Pancreas (tissue), 10 donors: ENCODE measurements at regions not wholly inside any gene's neighbourhood (a gene's known extent, or its start where the extent isn't known, plus 50 kb on each side); places are given as distances from the start of the nearest gene placed in this dataset.

Source experiments
- ATAC-seq, 4 donors: fragments of 200-7000 bp; cut with Tn5 transposase; one replicate each; pipeline versions ENCODE4 v1.8.0 to v1.9.1; 2020; ENCODE audit warnings: mild to moderate bottlenecking in 4 of 4, moderate library complexity in 4 of 4
- DNase-seq, 6 donors: peaks; one replicate each; pipeline ENCODE4 v3.0.0-alpha.2; 2020
- FAIRE-seq: peaks from 2 replicates; lab custom pipeline; 2012; peaks lifted over from hg19 to GRCh38; lab: Jason Lieb, UNC
- H3K27ac ChIP-seq, 4 donors: fragments of 200-600 bp; sonication (generic); 1 replicate in 3 of 4; 2 replicates in 1 of 4; pipeline versions ENCODE4 v1.5.0 to v1.8.0; 2020
- H3K27me3 ChIP-seq, 4 donors: fragments of 200-600 bp; one replicate each; pipeline ENCODE4 v1.8.0; 2021
- H3K36me3 ChIP-seq, 3 donors: fragments of 200-600 bp; sonication (generic) in 1 of 3; one replicate each; pipeline versions ENCODE4 v1.5.0 to v1.8.0; 2020 to 2021
- H3K4me1 ChIP-seq, 3 donors: fragments of 200-600 bp; one replicate each; pipeline ENCODE4 v1.8.0; 2021
- H3K4me3 ChIP-seq, 4 donors: fragments of 200-600 bp; sonication (generic) in 2 of 4; one replicate each; pipeline versions ENCODE4 v1.5.0 to v1.8.0; 2020 to 2021
- H3K9me3 ChIP-seq, 4 donors: fragments of 200-600 bp; one replicate each; pipeline ENCODE4 v1.8.0; 2021
- WGBS, 2 donors: extraction: QIAGEN DNeasy Blood & Tissue Kit; methylation state at CpG; one replicate each; pipeline ENCODE4 v1.1.7; 2013; 5-methylcytosine and 5-hydroxymethylcytosine counted together
- intact Hi-C, 3 donors: fragments of 100-400 bp; cut with DNase I; formaldehyde crosslinking; loops; one replicate each; pipeline versions ENCODE4 v1.11.1 to v1.14.2; 2022
- TF ChIP-seq, protein P1 (sequence below), 4 donors: fragments of 200-600 bp; sonication (generic) in 3 of 4; IDR thresholded peaks; one replicate each; pipeline versions ENCODE4 v1.5.0 to v1.8.0; 2021; ENCODE audit warnings: antibody characterized with exemption in 4 of 4
- donor health status: healthy with polysubstance abuse.
- donor health status: DM: no; HTN: no; CAD: no; lungs with moderate emphysema.
- donor health status: DM: no; HTN: no; CAD: no.
- donor health status: control.
- donor health status: control.
- donor health status: Bipolar disorder and iron deficiency.
- donor health status: DM: yes; HTN: yes; CAD: no.
- donor health status: DM: no; HTN: no; CAD: no.
- donor health status: DM: no; HTN: no; CAD: no.
- donor health status: DM: yes; HTN: yes; CAD: no.

GRCh38 chr16:86848821-86849220, 270.5 kb downstream of the FOXL1 start:
- ATAC-seq = no peak
- Histone ChIP-seq H3K27ac (no peak overlapping the region), H3K9me3 (no peaks in the 10 kb centered on the region), H3K4me3 (no peak overlapping the region), H3K27me3 (no peaks in the 10 kb centered on the region), H3K4me1 (no peaks in the 10 kb centered on the region), H3K36me3 (no peaks in the 10 kb centered on the region)
- no peak for DNase-seq
- TF ChIP-seq, protein P1, sequence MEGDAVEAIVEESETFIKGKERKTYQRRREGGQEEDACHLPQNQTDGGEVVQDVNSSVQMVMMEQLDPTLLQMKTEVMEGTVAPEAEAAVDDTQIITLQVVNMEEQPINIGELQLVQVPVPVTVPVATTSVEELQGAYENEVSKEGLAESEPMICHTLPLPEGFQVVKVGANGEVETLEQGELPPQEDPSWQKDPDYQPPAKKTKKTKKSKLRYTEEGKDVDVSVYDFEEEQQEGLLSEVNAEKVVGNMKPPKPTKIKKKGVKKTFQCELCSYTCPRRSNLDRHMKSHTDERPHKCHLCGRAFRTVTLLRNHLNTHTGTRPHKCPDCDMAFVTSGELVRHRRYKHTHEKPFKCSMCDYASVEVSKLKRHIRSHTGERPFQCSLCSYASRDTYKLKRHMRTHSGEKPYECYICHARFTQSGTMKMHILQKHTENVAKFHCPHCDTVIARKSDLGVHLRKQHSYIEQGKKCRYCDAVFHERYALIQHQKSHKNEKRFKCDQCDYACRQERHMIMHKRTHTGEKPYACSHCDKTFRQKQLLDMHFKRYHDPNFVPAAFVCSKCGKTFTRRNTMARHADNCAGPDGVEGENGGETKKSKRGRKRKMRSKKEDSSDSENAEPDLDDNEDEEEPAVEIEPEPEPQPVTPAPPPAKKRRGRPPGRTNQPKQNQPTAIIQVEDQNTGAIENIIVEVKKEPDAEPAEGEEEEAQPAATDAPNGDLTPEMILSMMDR (IDR thresholded peaks at IDR 0.05) = no peak
- no peak for FAIRE-seq
- intact Hi-C loops = no loop called here
- 42 to 52% methylated on average over 8 of the region's 8 CpGs for WGBS, 2 donors

- no peak overlapping the region for H3K4me3 ChIP-seq
- intact Hi-C loops = no loop called here
- no peak for DNase-seq
- no peaks in the 10 kb centered on the region for H3K27me3 ChIP-seq
- no peaks in the 10 kb centered on the region for H3K9me3 ChIP-seq
- ATAC-seq = no peak
- H3K27ac ChIP-seq = no peak overlapping the region
- no peaks in the 10 kb centered on the region for H3K36me3 ChIP-seq
- TF ChIP-seq, protein P1 (IDR thresholded peaks at IDR 0.05) = no peak
- FAIRE-seq = no peak
- H3K4me1 ChIP-seq = no peaks in the 10 kb centered on the region
- 57 to 62% methylated on average over 12 of the region's 12 CpGs for WGBS, 2 donors
These were observed 272.3 kb downstream of the FOXL1 start for GRCh38 chr16:86850670-86851069.

DNA sequence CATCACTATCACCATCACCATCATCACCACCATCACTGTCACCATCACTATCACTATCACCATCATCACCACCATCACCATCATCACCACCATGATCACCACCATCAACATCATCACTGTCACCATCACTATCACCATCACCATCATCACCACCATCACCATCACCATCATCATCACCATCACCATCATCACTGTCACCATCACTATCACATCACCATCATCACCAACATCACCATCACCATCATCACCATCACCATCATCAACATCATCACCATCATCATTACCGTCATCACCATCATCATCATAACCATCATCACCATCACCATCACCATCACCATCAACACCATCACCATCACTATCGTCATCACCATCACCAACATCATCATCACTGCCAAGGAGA, 273.8 kb downstream of the FOXL1 start:
- intact Hi-C loops = no loop called here
- Histone ChIP-seq H3K27ac (no peak overlapping the region), H3K4me1 (no peaks in the 10 kb centered on the region), H3K27me3 (no peaks in the 10 kb centered on the region), H3K9me3 (no peaks in the 10 kb centered on the region), H3K4me3 (no peak overlapping the region), H3K36me3 (no peaks in the 10 kb centered on the region)
- no peak for FAIRE-seq
- ATAC-seq = no peak
- 87 to 98% methylated on average over 2 of the region's 2 CpGs for WGBS, 2 donors
- TF ChIP-seq, protein P1 (IDR thresholded peaks at IDR 0.05) = no peak
- no peak for DNase-seq

DNA sequence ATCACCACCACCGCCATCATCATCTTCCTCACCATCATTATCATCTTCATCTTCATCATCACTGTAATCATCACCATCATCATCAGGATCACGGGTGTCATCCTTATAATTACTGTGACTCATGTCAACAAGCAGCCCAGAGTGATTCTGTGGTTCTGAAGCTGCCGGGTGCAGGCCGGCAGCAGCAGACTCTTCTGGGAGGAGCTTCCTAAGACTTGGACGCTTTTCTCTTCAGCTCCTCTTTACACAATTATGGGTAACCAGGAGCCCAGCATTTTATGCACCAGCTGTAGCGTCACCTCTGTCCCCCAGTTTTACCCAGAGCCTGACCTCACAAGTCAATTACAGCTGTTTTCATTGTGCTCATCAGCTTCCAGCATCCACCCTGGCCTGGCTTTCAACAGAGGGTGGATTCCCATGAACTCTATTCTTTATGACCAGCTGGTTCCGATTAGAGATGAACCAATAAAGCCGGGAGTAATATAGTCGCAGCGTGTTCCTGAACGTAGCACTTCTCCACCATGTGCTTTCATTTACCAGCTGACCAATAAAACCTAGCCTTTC, 275.8 kb downstream of the FOXL1 start:
- intact Hi-C loops = no loop called here
- WGBS, 2 donors = 67 to 69% methylated on average over 11 of the region's 11 CpGs
- Histone ChIP-seq H3K4me3 (no peak overlapping the region), H3K4me1 (no peaks in the 10 kb centered on the region), H3K36me3 (no peaks in the 10 kb centered on the region), H3K27ac (no peak overlapping the region), H3K9me3 (no peaks in the 10 kb centered on the region), H3K27me3 (no peaks in the 10 kb centered on the region)
- TF ChIP-seq, protein P1 (IDR thresholded peaks at IDR 0.05) = no peak
- DNase-seq (no peak), ATAC-seq (no peak), FAIRE-seq (no peak)

DNA sequence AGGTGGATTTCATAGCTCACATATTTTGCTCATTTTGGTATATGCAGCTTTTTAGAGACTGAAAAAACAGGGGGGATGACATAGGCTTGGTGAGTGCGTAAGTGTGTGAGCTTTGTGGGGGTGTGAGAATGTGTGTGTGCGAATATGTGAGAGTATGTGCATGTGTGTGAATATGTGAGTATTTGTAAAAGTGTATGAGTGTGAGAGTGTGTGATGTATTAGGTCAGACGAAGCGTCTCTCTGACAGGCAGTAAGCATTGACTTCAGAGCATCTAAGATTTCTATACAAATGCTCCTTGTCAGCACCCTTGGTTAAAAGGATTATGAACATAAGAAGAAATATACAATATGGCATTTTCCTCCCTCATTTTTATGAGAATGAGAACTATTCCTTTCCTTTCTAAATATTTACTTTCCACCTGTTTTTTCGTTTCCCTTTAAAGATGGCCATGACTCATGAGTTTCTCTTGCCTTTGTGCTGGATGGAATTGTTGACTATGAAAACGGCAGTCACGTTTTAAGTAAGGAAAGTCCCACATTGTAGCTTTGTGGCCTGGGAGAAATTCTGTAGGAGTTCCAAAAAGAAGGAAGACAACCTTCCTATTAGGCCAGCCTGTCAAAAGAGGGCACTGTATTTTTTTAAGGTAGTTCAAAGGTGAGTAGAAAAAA, 276.4 kb downstream of the FOXL1 start:
- no peaks in the 10 kb centered on the region for H3K9me3 ChIP-seq
- FAIRE-seq = no peak
- no peaks in the 10 kb centered on the region for H3K36me3 ChIP-seq
- intact Hi-C loops = no loop called here
- no peak overlapping the region for H3K27ac ChIP-seq
- ATAC-seq = no peak
- H3K27me3 ChIP-seq = peaks cover 0 to under 1% (median 0%) of the 10 kb centered on the region in 4 donors
- H3K4me3 ChIP-seq = no peak overlapping the region
- no peak for DNase-seq
- H3K4me1 ChIP-seq = no peaks in the 10 kb centered on the region
- 51 to 60% methylated on average over 7 of the region's 7 CpGs for WGBS, 2 donors
- TF ChIP-seq, protein P1 (IDR thresholded peaks at IDR 0.05) = no peak
